GM23338 (cell line): ENCODE measurements at regions not wholly inside any gene's neighbourhood (a gene's known extent, or its start where the extent isn't known, plus 50 kb on each side); places are given as distances from the start of the nearest gene placed in this dataset.

Source experiments
- ATAC-seq: fragments of 200-7000 bp; cut with Tn5 transposase; 3 replicates; pipeline ENCODE4 v1.9.1; 2020
- DNase-seq: peaks from one replicate; pipeline ENCODE4 v3.0.0-alpha.2; 2015; ENCODE audit warnings: low spot score
- H2AFZ ChIP-seq: fragments of 200-600 bp; sonication (generic); 2 replicates; pipeline ENCODE4 v1.8.0; 2016; ENCODE audit warnings: antibody characterized with exemption, mild to moderate bottlenecking, moderate library complexity
- H3F3A ChIP-seq: fragments of 200-600 bp; sonication (generic); replicated peaks from 2 replicates; pipeline ENCODE4 v1.8.0; 2017; ENCODE audit warnings: antibody characterized with exemption, mixed run types, low read depth
- H3K27ac ChIP-seq: fragments of 200-600 bp; sonication (generic); 2 replicates; pipeline ENCODE4 v1.6.1; 2016; ENCODE audit warnings: low read depth
- H3K27me3 ChIP-seq: fragments of 200-600 bp; sonication (generic); 2 replicates; pipeline ENCODE4 v1.8.0; 2016; ENCODE audit warnings: mild to moderate bottlenecking, mixed run types, moderate library complexity; ENCODE audit not compliant: insufficient read depth
- H3K36me3 ChIP-seq: fragments of 200-600 bp; sonication (generic); 2 replicates; pipeline ENCODE4 v1.8.0; 2016; ENCODE audit warnings: mild to moderate bottlenecking; ENCODE audit not compliant: insufficient read depth
- H3K4me1 ChIP-seq: fragments of 200-600 bp; sonication (generic); 2 replicates; pipeline ENCODE4 v1.8.0; 2016; ENCODE audit warnings: mild to moderate bottlenecking, moderate library complexity; ENCODE audit not compliant: insufficient read depth
- H3K4me2 ChIP-seq: fragments of 200-600 bp; sonication (generic); 2 replicates; pipeline ENCODE4 v1.7.1; 2017; ENCODE audit warnings: mixed run types
- H3K4me3 ChIP-seq: fragments of 200-600 bp; sonication (generic); 2 replicates; pipeline ENCODE4 v1.6.1; 2016; ENCODE audit warnings: mixed run types
- H3K79me2 ChIP-seq: fragments of 200-600 bp; sonication (generic); replicated peaks from 2 replicates; pipeline ENCODE4 v1.8.0; 2017; ENCODE audit warnings: mild to moderate bottlenecking; ENCODE audit not compliant: insufficient read depth
- H3K9me2 ChIP-seq: fragments of 200-600 bp; sonication (generic); 2 replicates; pipeline ENCODE4 v1.8.0; 2017; ENCODE audit not compliant: insufficient read depth
- H4K20me1 ChIP-seq: fragments of 200-600 bp; sonication (generic); replicated peaks from 2 replicates; pipeline ENCODE4 v1.8.0; 2017; ENCODE audit warnings: mild to moderate bottlenecking; ENCODE audit not compliant: insufficient read depth
- H3K27ac Mint-ChIP-seq: 2 replicates; pipeline ENCODE4 v1.8.0; 2020; ENCODE audit warnings: inconsistent platforms, mild to moderate bottlenecking, moderate library complexity, mixed read lengths
- H3K27me3 Mint-ChIP-seq: 3 replicates; pipeline ENCODE4 v1.8.0; 2022; ENCODE audit warnings: low read depth, mild to moderate bottlenecking, moderate library complexity, mixed read lengths, inconsistent platforms; ENCODE audit not compliant: insufficient read depth, poor library complexity
- H3K36me3 Mint-ChIP-seq: 3 replicates; pipeline ENCODE4 v1.8.0; 2021; ENCODE audit warnings: low read depth, mild to moderate bottlenecking, inconsistent platforms, moderate library complexity, mixed read lengths
- H3K4me1 Mint-ChIP-seq: 3 replicates; pipeline ENCODE4 v1.8.0; 2020; ENCODE audit warnings: mild to moderate bottlenecking, inconsistent platforms, mixed read lengths
- H3K4me3 Mint-ChIP-seq: 3 replicates; pipeline ENCODE4 v1.8.0; 2021; ENCODE audit warnings: moderate library complexity, mild to moderate bottlenecking, inconsistent platforms, mixed read lengths
- H3K9me3 Mint-ChIP-seq: 3 replicates; pipeline ENCODE4 v1.8.0; 2020; ENCODE audit warnings: moderate library complexity, mild to moderate bottlenecking, inconsistent platforms, mixed read lengths
- CREB1 ChIP-seq: fragments of 250-450 bp; sonication (Bioruptor Pico); IDR thresholded peaks from 2 replicates; pipeline ENCODE4 v1.5.0; 2020; ENCODE audit warnings: low read depth, mild to moderate bottlenecking, moderate library complexity
- CTCF ChIP-seq, 2 experiments: fragments of 200-600 bp in 1 of 2; sonication (generic) in 1 of 2; conservative IDR thresholded peaks; 2 replicates each; pipeline versions ENCODE4 v1.5.1 to v1.6.1; 2016 to 2017; ENCODE audit warnings: antibody characterized with exemption in 2 of 2, low read depth in 2 of 2, mild to moderate bottlenecking in 2 of 2, moderate library complexity in 1 of 2
- ETS1 ChIP-seq: IDR thresholded peaks from 2 replicates; pipeline ENCODE4 v1.6.1; 2016; ENCODE audit warnings: antibody characterized with exemption
- EZH2 ChIP-seq: fragments of 200-600 bp; sonication (generic); IDR thresholded peaks from one replicate; pipeline ENCODE4 v1.8.0; 2017; ENCODE audit warnings: antibody characterized with exemption, mild to moderate bottlenecking, low read depth; ENCODE audit not compliant: unreplicated experiment
- EZH2phosphoT487 ChIP-seq: fragments of 200-600 bp; sonication (generic); IDR thresholded peaks from one replicate; pipeline ENCODE4 v1.8.1; 2018; ENCODE audit warnings: antibody characterized with exemption; ENCODE audit not compliant: unreplicated experiment
- JUNB ChIP-seq: IDR thresholded peaks from one replicate; pipeline ENCODE4 v1.6.1; 2016; ENCODE audit warnings: antibody characterized with exemption; ENCODE audit not compliant: unreplicated experiment
- NANOG ChIP-seq: IDR thresholded peaks from 2 replicates; pipeline ENCODE4 v1.6.1; 2016; ENCODE audit warnings: antibody characterized with exemption, borderline replicate concordance
- POLR2AphosphoS5 ChIP-seq: IDR thresholded peaks from 2 replicates; pipeline ENCODE4 v1.6.1; 2016; ENCODE audit warnings: antibody characterized with exemption, low read depth
- REST ChIP-seq: IDR thresholded peaks from one replicate; pipeline ENCODE4 v1.6.1; 2018; ENCODE audit warnings: antibody characterized with exemption; ENCODE audit not compliant: unreplicated experiment
- STAT1 ChIP-seq: IDR thresholded peaks from one replicate; pipeline ENCODE4 v1.6.1; 2016; ENCODE audit warnings: antibody characterized with exemption; ENCODE audit not compliant: unreplicated experiment
- ZNF114 ChIP-seq: fragments of 250-450 bp; sonication (Bioruptor Pico); IDR thresholded peaks from 2 replicates; pipeline ENCODE4 v1.5.0; 2020; ENCODE audit warnings: mild to moderate bottlenecking, moderate library complexity
- ZNF331 ChIP-seq: fragments of 250-450 bp; sonication (Bioruptor Pico); IDR thresholded peaks from 2 replicates; pipeline ENCODE4 v1.5.0; 2020; ENCODE audit warnings: low read depth, mild to moderate bottlenecking, moderate library complexity
- ZNF462 ChIP-seq: fragments of 250-450 bp; sonication (Bioruptor Pico); IDR thresholded peaks from 2 replicates; pipeline ENCODE4 v1.5.0; 2020; ENCODE audit warnings: mild to moderate bottlenecking, moderate library complexity

GRCh38 chr10:89870936-89871335 lies 169.5 kb downstream of the KIF20B start:
- Mint-ChIP-seq H3K27me3 (no peaks in the 10 kb centered on the region), H3K36me3 (no peaks in the 10 kb centered on the region), H3K4me1 (peaks cover 6% of the 10 kb centered on the region; the same call in 2 of the 3 replicates)

More at GRCh38 chr10:89870936-89871335, 169.5 kb downstream of the KIF20B start:
- H3K4me3 Mint-ChIP-seq = no peak overlapping the region
- no peaks in the 10 kb centered on the region for H3K27me3 ChIP-seq
- H3F3A ChIP-seq = no peaks in the 10 kb centered on the region
- H3K79me2 ChIP-seq = no peaks in the 10 kb centered on the region
- no peak overlapping the region for H2AFZ ChIP-seq
- no peak for DNase-seq
- no peak for ATAC-seq
- no peak overlapping the region for H3K4me2 ChIP-seq
- TF ChIP-seq NANOG (no peak), ZNF462 (CRISPR knock-in tag) (no peak), CREB1 (no peak), JUNB (no peak), POLR2AphosphoS5 (no peak), CTCF (conservative IDR thresholded peaks at IDR 0.05; ENCODE audit: low read depth in 2 of 2) (no peak), EZH2phosphoT487 (no peak), STAT1 (no peak), ZNF331 (CRISPR knock-in tag) (no peak), EZH2 (no peak), ZNF114 (no peak), REST (no peak), ETS1 (no peak)
- H3K27ac Mint-ChIP-seq = no peak overlapping the region
- 0 out of 2 replicates have a peak, but pooled peaks cover 2% of the 10 kb centered on the region for H3K9me2 ChIP-seq
- H3K4me1 ChIP-seq = peaks cover 6% of the 10 kb centered on the region; the same call in 1 of the 2 replicates
- H3K9me3 Mint-ChIP-seq = peaks cover 13% of the 10 kb centered on the region
- no peak overlapping the region for H3K27ac ChIP-seq
- H3K36me3 ChIP-seq = no peaks in the 10 kb centered on the region
- H3K4me3 ChIP-seq = no peak overlapping the region
- no peaks in the 10 kb centered on the region for H4K20me1 ChIP-seq
